ENCODE measurements at regions not wholly inside any gene's neighbourhood (a gene's known extent, or its start where the extent isn't known, plus 50 kb on each side); places are given as distances from the start of the nearest gene placed in this dataset.

- no peaks in the 10 kb centered on the region for H3K36me3 ChIP-seq
- H3K9me3 ChIP-seq = no peaks in the 10 kb centered on the region
- no peaks in the 10 kb centered on the region for H3K4me1 ChIP-seq
- H3K4me3 ChIP-seq = no peak overlapping the region
- no peaks in the 10 kb centered on the region for H3K27me3 ChIP-seq
- DNase-seq = no peak
- H3K27ac ChIP-seq = no peak overlapping the region
- no peak for TF ChIP-seq CTCF (IDR thresholded peaks at IDR 0.05)
- H3K9ac ChIP-seq (ENCODE audit: low read depth in 2 of 2, low read length in 2 of 2) = no peak overlapping the region
- intact Hi-C loops (cut with DNase I) = no loop called here
Observed at GRCh38 chr5:60209146-60209840, 315.8 kb upstream of the PDE4D start.

GRCh38 chr5:60208716-60209115 is 315.2 kb upstream of the PDE4D start:
- Histone ChIP-seq H3K36me3 (no peaks in the 10 kb centered on the region), H3K27me3 (no peaks in the 10 kb centered on the region), H3K9ac (ENCODE audit: low read depth in 2 of 2, low read length in 2 of 2) (no peak overlapping the region), H3K4me3 (no peak overlapping the region), H3K27ac (no peak overlapping the region), H3K9me3 (no peaks in the 10 kb centered on the region), H3K4me1 (no peaks in the 10 kb centered on the region)
- intact Hi-C loops (cut with DNase I) = no loop called here
- no peak for TF ChIP-seq CTCF (IDR thresholded peaks at IDR 0.05)
- no peak for DNase-seq

GRCh38 chr5:60207040-60207439 is 313.5 kb upstream of the PDE4D start:
- H3K27me3 ChIP-seq = no peaks in the 10 kb centered on the region
- H3K36me3 ChIP-seq = no peaks in the 10 kb centered on the region
- H3K27ac ChIP-seq = no peak overlapping the region

GRCh38 chr5:60206234-60206633 is 312.7 kb upstream of the PDE4D start:
- Histone ChIP-seq H3K9ac (ENCODE audit: low read depth in 2 of 2, low read length in 2 of 2) (no peak overlapping the region), H3K27ac (no peak overlapping the region), H3K9me3 (no peaks in the 10 kb centered on the region), H3K4me1 (no peaks in the 10 kb centered on the region), H3K27me3 (no peaks in the 10 kb centered on the region), H3K4me3 (no peak overlapping the region), H3K36me3 (no peaks in the 10 kb centered on the region)
- TF ChIP-seq CTCF (IDR thresholded peaks at IDR 0.05) = no peak
- no peak for DNase-seq
- intact Hi-C loops (cut with DNase I) = no loop called here

More at GRCh38 chr5:60207040-60207439, 313.5 kb upstream of the PDE4D start:
- no peak for TF ChIP-seq CTCF (IDR thresholded peaks at IDR 0.05)
- intact Hi-C loops (cut with DNase I) = no loop called here
- H3K4me3 ChIP-seq = no peak overlapping the region
- DNase-seq = no peak
- H3K9ac ChIP-seq (ENCODE audit: low read depth in 2 of 2, low read length in 2 of 2) = no peak overlapping the region
- no peaks in the 10 kb centered on the region for H3K9me3 ChIP-seq
- H3K4me1 ChIP-seq = no peaks in the 10 kb centered on the region

- no peaks in the 10 kb centered on the region for H3K4me1 ChIP-seq
- H3K27me3 ChIP-seq = no peaks in the 10 kb centered on the region
- no peaks in the 10 kb centered on the region for H3K36me3 ChIP-seq
- intact Hi-C loops (cut with DNase I) = no loop called here
- no peak overlapping the region for H3K4me3 ChIP-seq
- no peak overlapping the region for H3K9ac ChIP-seq (ENCODE audit: low read depth in 2 of 2, low read length in 2 of 2)
- no peak for TF ChIP-seq CTCF (IDR thresholded peaks at IDR 0.05)
- no peak overlapping the region for H3K27ac ChIP-seq
- no peaks in the 10 kb centered on the region for H3K9me3 ChIP-seq
- no peak for DNase-seq
Observed at GRCh38 chr5:60205071-60205470, 311.5 kb upstream of the PDE4D start.

Measured in colonic mucosa (tissue), 4 donors.